ENCODE measurements at regions not wholly inside any gene's neighbourhood (a gene's known extent, or its start where the extent isn't known, plus 50 kb on each side); places are given as distances from the start of the nearest gene placed in this dataset.
A peak's percentile ranks its signal among the peaks of the same experiment; 100 is the strongest.

DNA sequence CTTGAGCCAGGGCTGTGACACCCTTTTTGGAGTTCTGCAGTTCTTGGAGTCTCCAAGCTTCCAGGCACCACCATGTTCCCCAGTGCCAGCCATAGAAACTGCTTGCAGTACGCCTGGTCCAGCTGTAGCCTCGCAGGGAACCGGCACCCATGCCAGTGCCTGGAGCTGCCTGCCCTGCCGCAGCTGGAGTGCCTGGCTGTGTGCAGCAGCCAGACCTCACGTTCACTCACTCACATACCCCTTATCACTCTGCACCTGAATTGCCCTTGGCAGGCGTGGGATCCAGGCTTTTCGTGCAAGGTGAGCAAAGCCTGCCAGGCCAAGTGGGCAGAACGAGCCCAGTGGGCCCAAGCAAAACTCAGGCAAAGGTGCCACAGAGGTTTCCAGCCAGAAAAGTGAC is 77.8 kb upstream of the SHB start:
- Mint-ChIP-seq H3K36me3 (no peaks in the 10 kb centered on the region), H3K4me1 (peaks cover 5% of the 10 kb centered on the region), H3K27ac (no peak overlapping the region), H3K27me3 (ENCODE audit: low read depth) (peaks cover 24% of the 10 kb centered on the region), H3K4me3 (no peak overlapping the region), H3K9me3 (no peaks in the 10 kb centered on the region)
- ChIA-PET POLR2A (no interaction called here), CTCF (interaction anchor here (1.0 kb wide), 1 partner anchor 13 kb away, joined by 6 read pairs; no protein-coding TSS in a partner anchor)
- DNase-seq (ENCODE audit: low spot score) (no peak), ATAC-seq (no peak)
- TF ChIP-seq IRF2 (CRISPR knock-in tag; IDR thresholded peaks at IDR 0.05; ENCODE audit: borderline replicate concordance, low read depth) (no peak), GABPB1 (CRISPR knock-in tag; IDR thresholded peaks at IDR 0.05) (no peak), ZNF671 (CRISPR knock-in tag; IDR thresholded peaks at IDR 0.05) (no peak), ZNF121 (CRISPR knock-in tag; IDR thresholded peaks at IDR 0.05) (no peak), CBFB (CRISPR knock-in tag; IDR thresholded peaks at IDR 0.05; ENCODE audit: low read depth) (no peak)
- TF ChIP-seq, protein P1, sequence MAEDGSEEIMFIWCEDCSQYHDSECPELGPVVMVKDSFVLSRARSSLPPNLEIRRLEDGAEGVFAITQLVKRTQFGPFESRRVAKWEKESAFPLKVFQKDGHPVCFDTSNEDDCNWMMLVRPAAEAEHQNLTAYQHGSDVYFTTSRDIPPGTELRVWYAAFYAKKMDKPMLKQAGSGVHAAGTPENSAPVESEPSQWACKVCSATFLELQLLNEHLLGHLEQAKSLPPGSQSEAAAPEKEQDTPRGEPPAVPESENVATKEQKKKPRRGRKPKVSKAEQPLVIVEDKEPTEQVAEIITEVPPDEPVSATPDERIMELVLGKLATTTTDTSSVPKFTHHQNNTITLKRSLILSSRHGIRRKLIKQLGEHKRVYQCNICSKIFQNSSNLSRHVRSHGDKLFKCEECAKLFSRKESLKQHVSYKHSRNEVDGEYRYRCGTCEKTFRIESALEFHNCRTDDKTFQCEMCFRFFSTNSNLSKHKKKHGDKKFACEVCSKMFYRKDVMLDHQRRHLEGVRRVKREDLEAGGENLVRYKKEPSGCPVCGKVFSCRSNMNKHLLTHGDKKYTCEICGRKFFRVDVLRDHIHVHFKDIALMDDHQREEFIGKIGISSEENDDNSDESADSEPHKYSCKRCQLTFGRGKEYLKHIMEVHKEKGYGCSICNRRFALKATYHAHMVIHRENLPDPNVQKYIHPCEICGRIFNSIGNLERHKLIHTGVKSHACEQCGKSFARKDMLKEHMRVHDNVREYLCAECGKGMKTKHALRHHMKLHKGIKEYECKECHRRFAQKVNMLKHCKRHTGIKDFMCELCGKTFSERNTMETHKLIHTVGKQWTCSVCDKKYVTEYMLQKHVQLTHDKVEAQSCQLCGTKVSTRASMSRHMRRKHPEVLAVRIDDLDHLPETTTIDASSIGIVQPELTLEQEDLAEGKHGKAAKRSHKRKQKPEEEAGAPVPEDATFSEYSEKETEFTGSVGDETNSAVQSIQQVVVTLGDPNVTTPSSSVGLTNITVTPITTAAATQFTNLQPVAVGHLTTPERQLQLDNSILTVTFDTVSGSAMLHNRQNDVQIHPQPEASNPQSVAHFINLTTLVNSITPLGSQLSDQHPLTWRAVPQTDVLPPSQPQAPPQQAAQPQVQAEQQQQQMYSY (CRISPR knock-in tag; IDR thresholded peaks at IDR 0.05), result no peak
- TF ChIP-seq, protein P2, sequence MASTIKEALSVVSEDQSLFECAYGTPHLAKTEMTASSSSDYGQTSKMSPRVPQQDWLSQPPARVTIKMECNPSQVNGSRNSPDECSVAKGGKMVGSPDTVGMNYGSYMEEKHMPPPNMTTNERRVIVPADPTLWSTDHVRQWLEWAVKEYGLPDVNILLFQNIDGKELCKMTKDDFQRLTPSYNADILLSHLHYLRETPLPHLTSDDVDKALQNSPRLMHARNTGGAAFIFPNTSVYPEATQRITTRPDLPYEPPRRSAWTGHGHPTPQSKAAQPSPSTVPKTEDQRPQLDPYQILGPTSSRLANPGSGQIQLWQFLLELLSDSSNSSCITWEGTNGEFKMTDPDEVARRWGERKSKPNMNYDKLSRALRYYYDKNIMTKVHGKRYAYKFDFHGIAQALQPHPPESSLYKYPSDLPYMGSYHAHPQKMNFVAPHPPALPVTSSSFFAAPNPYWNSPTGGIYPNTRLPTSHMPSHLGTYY (CRISPR knock-in tag; IDR thresholded peaks at IDR 0.05), result no peak
- TF ChIP-seq, protein P3, sequence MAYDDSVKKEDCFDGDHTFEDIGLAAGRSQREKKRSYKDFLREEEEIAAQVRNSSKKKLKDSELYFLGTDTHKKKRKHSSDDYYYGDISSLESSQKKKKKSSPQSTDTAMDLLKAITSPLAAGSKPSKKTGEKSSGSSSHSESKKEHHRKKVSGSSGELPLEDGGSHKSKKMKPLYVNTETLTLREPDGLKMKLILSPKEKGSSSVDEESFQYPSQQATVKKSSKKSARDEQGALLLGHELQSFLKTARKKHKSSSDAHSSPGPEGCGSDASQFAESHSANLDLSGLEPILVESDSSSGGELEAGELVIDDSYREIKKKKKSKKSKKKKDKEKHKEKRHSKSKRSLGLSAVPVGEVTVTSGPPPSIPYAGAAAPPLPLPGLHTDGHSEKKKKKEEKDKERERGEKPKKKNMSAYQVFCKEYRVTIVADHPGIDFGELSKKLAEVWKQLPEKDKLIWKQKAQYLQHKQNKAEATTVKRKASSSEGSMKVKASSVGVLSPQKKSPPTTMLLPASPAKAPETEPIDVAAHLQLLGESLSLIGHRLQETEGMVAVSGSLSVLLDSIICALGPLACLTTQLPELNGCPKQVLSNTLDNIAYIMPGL (CRISPR knock-in tag; IDR thresholded peaks at IDR 0.05), result no peak

DNA sequence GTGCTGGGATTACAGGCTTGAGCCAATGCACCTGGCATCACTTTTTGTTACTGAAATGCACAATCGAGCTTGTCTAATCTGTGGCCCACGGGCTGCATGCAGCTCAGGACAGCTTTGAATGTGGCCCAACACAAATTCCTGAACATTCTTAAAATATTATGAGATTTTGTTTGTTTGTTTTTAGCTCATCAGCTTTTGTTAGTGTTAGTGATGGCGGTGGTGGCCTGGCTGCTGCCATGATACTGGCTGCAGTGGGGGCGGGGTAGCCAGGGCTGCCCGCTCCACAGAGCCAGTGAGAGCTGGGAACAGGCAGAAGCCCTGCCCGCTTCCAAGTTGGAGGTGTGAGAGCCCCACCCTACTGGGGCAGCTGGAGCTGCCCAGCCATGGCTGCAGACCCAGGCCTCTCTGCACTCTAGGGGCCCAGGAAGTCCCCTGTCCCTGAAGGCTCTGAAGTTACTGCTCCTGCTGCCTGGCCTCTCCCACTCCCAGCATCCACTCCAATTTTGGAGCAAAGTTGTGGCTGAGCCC is 76.6 kb upstream of the SHB start:
- DNase-seq (ENCODE audit: low spot score), result peak; percentile 24
- Mint-ChIP-seq H3K27ac (no peak overlapping the region), H3K36me3 (no peaks in the 10 kb centered on the region), H3K27me3 (ENCODE audit: low read depth) (peaks cover 32% of the 10 kb centered on the region), H3K4me3 (no peak overlapping the region), H3K4me1 (peaks cover 5% of the 10 kb centered on the region), H3K9me3 (no peaks in the 10 kb centered on the region)
- TF ChIP-seq, protein P4, sequence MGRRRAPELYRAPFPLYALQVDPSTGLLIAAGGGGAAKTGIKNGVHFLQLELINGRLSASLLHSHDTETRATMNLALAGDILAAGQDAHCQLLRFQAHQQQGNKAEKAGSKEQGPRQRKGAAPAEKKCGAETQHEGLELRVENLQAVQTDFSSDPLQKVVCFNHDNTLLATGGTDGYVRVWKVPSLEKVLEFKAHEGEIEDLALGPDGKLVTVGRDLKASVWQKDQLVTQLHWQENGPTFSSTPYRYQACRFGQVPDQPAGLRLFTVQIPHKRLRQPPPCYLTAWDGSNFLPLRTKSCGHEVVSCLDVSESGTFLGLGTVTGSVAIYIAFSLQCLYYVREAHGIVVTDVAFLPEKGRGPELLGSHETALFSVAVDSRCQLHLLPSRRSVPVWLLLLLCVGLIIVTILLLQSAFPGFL (CRISPR knock-in tag; IDR thresholded peaks at IDR 0.05; ENCODE audit: borderline replicate concordance), result no peak
- TF ChIP-seq ZNF219 (CRISPR knock-in tag; IDR thresholded peaks at IDR 0.05; ENCODE audit: borderline replicate concordance), result no peak
- ChIA-PET POLR2A (no interaction called here), CTCF (interaction anchor here (0.7 to 1.1 kb wide), 3 partner anchors 54 to 232 kb away, joined by 3 read pairs; no protein-coding TSS in a partner anchor)
- ATAC-seq, result peak; percentile 81

DNA sequence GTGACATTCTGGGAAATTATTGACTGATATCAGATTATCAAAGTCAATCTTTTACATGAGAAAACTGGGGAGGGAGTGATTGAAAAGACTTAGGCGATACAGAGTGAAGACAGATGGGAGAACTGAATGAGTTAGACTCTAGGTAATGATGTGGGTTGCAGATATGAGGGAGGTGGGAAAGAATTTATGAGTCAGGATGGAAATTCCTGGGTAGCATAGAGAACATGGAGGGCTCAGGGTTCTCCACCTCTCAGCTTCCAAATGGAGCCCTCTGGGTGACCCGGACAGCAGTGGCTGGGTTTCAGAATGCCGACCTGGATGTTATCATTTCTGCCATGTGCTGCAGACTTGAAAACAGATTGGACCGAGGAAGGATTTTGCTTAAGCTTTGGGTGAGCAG is 75.4 kb upstream of the SHB start:
- ChIA-PET POLR2A (no interaction called here), CTCF (no interaction called here)
- H3K36me3 Mint-ChIP-seq, result no peaks in the 10 kb centered on the region
- no peak overlapping the region for H3K4me3 Mint-ChIP-seq
- H3K4me1 Mint-ChIP-seq, result peaks cover 5% of the 10 kb centered on the region
- no peaks in the 10 kb centered on the region for H3K9me3 Mint-ChIP-seq
- ATAC-seq (no peak), DNase-seq (ENCODE audit: low spot score) (no peak)
- H3K27me3 Mint-ChIP-seq (ENCODE audit: low read depth), result peaks cover 30% of the 10 kb centered on the region
- H3K27ac Mint-ChIP-seq, result no peak overlapping the region
- TF ChIP-seq ZNF138 (CRISPR knock-in tag; conservative IDR thresholded peaks at IDR 0.05) (no peak), FOXP1 (CRISPR knock-in tag; IDR thresholded peaks at IDR 0.05; ENCODE audit: borderline replicate concordance) (no peak), SP1 (CRISPR knock-in tag; conservative IDR thresholded peaks at IDR 0.05) (no peak), TEAD4 (CRISPR knock-in tag; IDR thresholded peaks at IDR 0.05) (no peak)
- TF ChIP-seq, protein P5, sequence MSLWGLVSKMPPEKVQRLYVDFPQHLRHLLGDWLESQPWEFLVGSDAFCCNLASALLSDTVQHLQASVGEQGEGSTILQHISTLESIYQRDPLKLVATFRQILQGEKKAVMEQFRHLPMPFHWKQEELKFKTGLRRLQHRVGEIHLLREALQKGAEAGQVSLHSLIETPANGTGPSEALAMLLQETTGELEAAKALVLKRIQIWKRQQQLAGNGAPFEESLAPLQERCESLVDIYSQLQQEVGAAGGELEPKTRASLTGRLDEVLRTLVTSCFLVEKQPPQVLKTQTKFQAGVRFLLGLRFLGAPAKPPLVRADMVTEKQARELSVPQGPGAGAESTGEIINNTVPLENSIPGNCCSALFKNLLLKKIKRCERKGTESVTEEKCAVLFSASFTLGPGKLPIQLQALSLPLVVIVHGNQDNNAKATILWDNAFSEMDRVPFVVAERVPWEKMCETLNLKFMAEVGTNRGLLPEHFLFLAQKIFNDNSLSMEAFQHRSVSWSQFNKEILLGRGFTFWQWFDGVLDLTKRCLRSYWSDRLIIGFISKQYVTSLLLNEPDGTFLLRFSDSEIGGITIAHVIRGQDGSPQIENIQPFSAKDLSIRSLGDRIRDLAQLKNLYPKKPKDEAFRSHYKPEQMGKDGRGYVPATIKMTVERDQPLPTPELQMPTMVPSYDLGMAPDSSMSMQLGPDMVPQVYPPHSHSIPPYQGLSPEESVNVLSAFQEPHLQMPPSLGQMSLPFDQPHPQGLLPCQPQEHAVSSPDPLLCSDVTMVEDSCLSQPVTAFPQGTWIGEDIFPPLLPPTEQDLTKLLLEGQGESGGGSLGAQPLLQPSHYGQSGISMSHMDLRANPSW (CRISPR knock-in tag; conservative IDR thresholded peaks at IDR 0.05; ENCODE audit: low read depth), result no peak
- TF ChIP-seq, protein P6, sequence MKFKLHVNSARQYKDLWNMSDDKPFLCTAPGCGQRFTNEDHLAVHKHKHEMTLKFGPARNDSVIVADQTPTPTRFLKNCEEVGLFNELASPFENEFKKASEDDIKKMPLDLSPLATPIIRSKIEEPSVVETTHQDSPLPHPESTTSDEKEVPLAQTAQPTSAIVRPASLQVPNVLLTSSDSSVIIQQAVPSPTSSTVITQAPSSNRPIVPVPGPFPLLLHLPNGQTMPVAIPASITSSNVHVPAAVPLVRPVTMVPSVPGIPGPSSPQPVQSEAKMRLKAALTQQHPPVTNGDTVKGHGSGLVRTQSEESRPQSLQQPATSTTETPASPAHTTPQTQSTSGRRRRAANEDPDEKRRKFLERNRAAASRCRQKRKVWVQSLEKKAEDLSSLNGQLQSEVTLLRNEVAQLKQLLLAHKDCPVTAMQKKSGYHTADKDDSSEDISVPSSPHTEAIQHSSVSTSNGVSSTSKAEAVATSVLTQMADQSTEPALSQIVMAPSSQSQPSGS (CRISPR knock-in tag; IDR thresholded peaks at IDR 0.05; ENCODE audit: borderline replicate concordance, low read depth), result no peak
- TF ChIP-seq, protein P7, sequence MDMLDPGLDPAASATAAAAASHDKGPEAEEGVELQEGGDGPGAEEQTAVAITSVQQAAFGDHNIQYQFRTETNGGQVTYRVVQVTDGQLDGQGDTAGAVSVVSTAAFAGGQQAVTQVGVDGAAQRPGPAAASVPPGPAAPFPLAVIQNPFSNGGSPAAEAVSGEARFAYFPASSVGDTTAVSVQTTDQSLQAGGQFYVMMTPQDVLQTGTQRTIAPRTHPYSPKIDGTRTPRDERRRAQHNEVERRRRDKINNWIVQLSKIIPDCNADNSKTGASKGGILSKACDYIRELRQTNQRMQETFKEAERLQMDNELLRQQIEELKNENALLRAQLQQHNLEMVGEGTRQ (CRISPR knock-in tag; IDR thresholded peaks at IDR 0.05), result no peak
- TF ChIP-seq, protein P4 (CRISPR knock-in tag; IDR thresholded peaks at IDR 0.05; ENCODE audit: borderline replicate concordance), result no peak

Data from WTC11 (cell line).